ENCODE measurements at regions not wholly inside any gene's neighbourhood (a gene's known extent, or its start where the extent isn't known, plus 50 kb on each side); places are given as distances from the start of the nearest gene placed in this dataset.

GRCh38 chr10:64376167-64376566 is 855.0 kb downstream of the REEP3 start:
- no peak overlapping the region for H3K4me3 Mint-ChIP-seq
- Histone ChIP-seq H3K9ac (ENCODE audit: extremely low read depth, low read length, poor library complexity, severe bottlenecking) (no peak overlapping the region), H3K36me3 (ENCODE audit: control insufficient read depth, insufficient read depth, low read length) (no peaks in the 10 kb centered on the region), H3K9me3 (ENCODE audit: control insufficient read depth, low read length) (no peaks in the 10 kb centered on the region), H3K27me3 (ENCODE audit: control insufficient read depth, insufficient read depth, low read length, poor library complexity, severe bottlenecking) (no peaks in the 10 kb centered on the region), H3K4me3 (ENCODE audit: low read length) (no peak overlapping the region), H3K4me1 (ENCODE audit: control insufficient read depth, insufficient read depth, low read length) (no peaks in the 10 kb centered on the region), H3K27ac (ENCODE audit: low read depth, low read length) (no peak overlapping the region)
- H3K27ac Mint-ChIP-seq: no peak overlapping the region
- DNase-seq: peak; percentile 49
- H3K4me1 Mint-ChIP-seq: peaks cover 16% of the 10 kb centered on the region
- peak; percentile 78 for TF ChIP-seq CTCF (conservative IDR thresholded peaks at IDR 0.05)
- no peaks in the 10 kb centered on the region for H3K9me3 Mint-ChIP-seq
- H3K36me3 Mint-ChIP-seq (ENCODE audit: low read depth): no peaks in the 10 kb centered on the region
- peaks cover 4% of the 10 kb centered on the region for H3K27me3 Mint-ChIP-seq (ENCODE audit: insufficient read depth)
- WGBS, 2 experiments (ENCODE audit: insufficient coverage in 1 of 2, insufficient read length in 1 of 2): 66 to 75% methylated on average over 4 of the region's 4 CpGs

GRCh38 chr10:64379898-64380297 is 858.7 kb downstream of the REEP3 start:
- H3K36me3 ChIP-seq (ENCODE audit: control insufficient read depth, insufficient read depth, low read length): no peaks in the 10 kb centered on the region
- H3K4me1 Mint-ChIP-seq: peaks cover 16% of the 10 kb centered on the region
- H3K9ac ChIP-seq (ENCODE audit: extremely low read depth, low read length, poor library complexity, severe bottlenecking): no peak overlapping the region
- H3K27me3 Mint-ChIP-seq (ENCODE audit: insufficient read depth): no peaks in the 10 kb centered on the region
- H3K4me3 Mint-ChIP-seq: no peak overlapping the region
- peak; percentile 40 for TF ChIP-seq CTCF (conservative IDR thresholded peaks at IDR 0.05)
- H3K4me1 ChIP-seq (ENCODE audit: control insufficient read depth, insufficient read depth, low read length): no peaks in the 10 kb centered on the region
- DNase-seq: peak; percentile 70
- H3K4me3 ChIP-seq (ENCODE audit: low read length): no peak overlapping the region
- H3K27me3 ChIP-seq (ENCODE audit: control insufficient read depth, insufficient read depth, low read length, poor library complexity, severe bottlenecking): no peaks in the 10 kb centered on the region
- no peak overlapping the region for H3K27ac ChIP-seq (ENCODE audit: low read depth, low read length)
- H3K9me3 Mint-ChIP-seq: peaks cover 20% of the 10 kb centered on the region
- peaks cover 3% of the 10 kb centered on the region for H3K36me3 Mint-ChIP-seq (ENCODE audit: low read depth)
- no peak overlapping the region for H3K27ac Mint-ChIP-seq
- H3K9me3 ChIP-seq (ENCODE audit: control insufficient read depth, low read length): peaks cover 4% of the 10 kb centered on the region

- H3K9me3 Mint-ChIP-seq: peaks cover 31% of the 10 kb centered on the region
- no peaks in the 10 kb centered on the region for H3K36me3 ChIP-seq (ENCODE audit: control insufficient read depth, insufficient read depth, low read length)
- H3K9me3 ChIP-seq (ENCODE audit: control insufficient read depth, low read length): peaks cover 7% of the 10 kb centered on the region
- no peak for TF ChIP-seq CTCF (conservative IDR thresholded peaks at IDR 0.05)
- H3K4me1 ChIP-seq (ENCODE audit: control insufficient read depth, insufficient read depth, low read length): no peaks in the 10 kb centered on the region
- no peak overlapping the region for H3K27ac Mint-ChIP-seq
- H3K27me3 ChIP-seq (ENCODE audit: control insufficient read depth, insufficient read depth, low read length, poor library complexity, severe bottlenecking): no peaks in the 10 kb centered on the region
- H3K4me3 ChIP-seq (ENCODE audit: low read length): no peak overlapping the region
- peaks cover 1% of the 10 kb centered on the region for H3K4me1 Mint-ChIP-seq
- no peaks in the 10 kb centered on the region for H3K27me3 Mint-ChIP-seq (ENCODE audit: insufficient read depth)
- H3K4me3 Mint-ChIP-seq: no peak overlapping the region
- DNase-seq: peak; percentile 55
- no peak overlapping the region for H3K27ac ChIP-seq (ENCODE audit: low read depth, low read length)
- H3K36me3 Mint-ChIP-seq (ENCODE audit: low read depth): peaks cover 3% of the 10 kb centered on the region
- H3K9ac ChIP-seq (ENCODE audit: extremely low read depth, low read length, poor library complexity, severe bottlenecking): no peak overlapping the region
Measured at GRCh38 chr10:64385355-64385754, 864.2 kb downstream of the REEP3 start.
